Activated CD8-positive, alpha-beta memory T cell treated with anti-CD3 and anti-CD28 coated beads, Interleukin-2, amount 50 U/mL, for 24 hours (primary cell): ENCODE measurements at regions not wholly inside any gene's neighbourhood (a gene's known extent, or its start where the extent isn't known, plus 50 kb on each side); places are given as distances from the start of the nearest gene placed in this dataset.
"Not testable (repeated sequence)": the region's sequence is repeated elsewhere in the genome, so short reads cannot be mapped to it uniquely, and the experiment has no call there.

Experiments used
- DNase-seq: peaks from one replicate; pipeline ENCODE4 v3.0.0-alpha.2; 2020; ENCODE audit errors: extremely low read depth

DNA sequence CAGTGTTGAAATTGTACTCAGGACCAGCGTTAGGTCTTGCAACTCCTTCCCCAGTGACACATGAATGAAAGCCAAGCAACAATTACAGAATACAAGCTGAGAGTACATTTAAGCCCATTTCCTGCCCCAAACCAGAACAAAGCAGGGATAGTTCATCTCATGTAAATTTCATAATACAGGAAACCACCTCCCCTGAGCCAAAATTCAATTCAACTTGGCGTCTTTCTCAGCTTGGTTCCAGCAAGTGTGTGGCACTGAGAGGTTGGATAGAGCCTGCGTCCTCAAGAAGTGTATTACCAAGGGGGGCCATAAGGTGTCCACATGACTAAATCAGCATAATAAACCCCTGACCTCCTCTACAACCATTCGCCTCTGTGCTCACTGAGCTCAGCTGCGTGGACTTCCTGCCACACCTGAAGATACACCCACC lies 278.9 kb upstream of the CRY1 start:
- DNase-seq, result no peak

DNA sequence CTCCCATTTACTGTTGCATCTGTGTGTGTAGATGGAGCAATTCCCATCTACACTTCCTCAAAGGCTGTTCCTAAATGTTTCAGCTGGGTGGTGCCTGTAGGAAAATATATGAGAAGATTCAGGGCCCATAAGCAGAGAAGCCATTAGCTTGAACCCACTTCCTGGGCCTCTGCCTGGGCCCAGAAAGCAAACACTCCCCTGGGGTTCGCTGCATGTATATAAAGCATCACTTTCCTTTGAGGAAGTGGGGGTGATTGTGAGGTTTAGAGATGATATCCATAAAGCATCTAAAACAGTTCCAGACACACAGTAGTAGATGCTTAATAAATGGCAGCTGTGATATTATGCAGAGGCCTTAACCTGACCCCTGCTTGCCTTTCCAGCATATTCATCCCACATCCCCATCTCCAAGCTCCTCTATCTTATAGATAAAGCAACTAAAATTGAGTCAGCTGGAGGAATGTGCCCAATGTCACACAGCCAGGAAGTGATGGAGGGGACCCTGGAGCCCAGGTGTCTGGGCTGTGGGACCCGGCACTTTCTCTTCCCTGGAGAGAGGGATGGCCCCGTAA lies 280.0 kb upstream of the CRY1 start:
- DNase-seq, result no peak

DNA sequence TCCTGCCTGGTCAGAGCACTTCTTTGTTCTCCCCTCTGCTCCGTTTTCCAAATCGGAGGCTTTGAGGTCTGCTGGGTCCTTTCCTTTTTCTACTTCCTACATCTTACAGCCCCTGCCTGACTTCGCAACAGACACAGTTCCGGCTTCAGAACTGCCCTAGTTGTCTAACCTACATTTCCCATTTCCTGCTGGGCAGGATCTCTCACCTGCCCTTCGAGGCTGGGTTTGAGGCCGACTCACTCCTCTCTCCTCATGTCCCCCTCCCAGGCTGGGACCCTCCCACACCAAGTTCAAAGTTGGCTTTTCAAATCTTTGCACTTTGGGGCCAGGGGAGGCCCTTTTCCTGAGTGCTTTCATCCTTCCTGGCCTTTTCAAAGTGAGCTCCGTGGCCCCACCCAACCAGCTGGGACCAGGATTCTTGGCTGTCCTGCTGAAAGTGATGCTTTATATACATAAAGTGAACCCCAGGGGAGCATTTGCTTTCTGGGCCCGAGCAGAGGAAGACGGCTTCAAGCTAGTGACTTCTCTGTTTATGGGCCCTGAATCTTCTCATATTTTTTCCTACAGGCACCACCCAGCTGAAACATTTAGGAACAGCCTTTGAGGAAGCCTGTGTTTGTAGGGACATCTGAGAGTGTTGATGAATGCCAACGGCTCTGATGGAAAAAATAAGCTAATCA lies 281.0 kb upstream of the CRY1 start:
- DNase-seq, result no peak

DNA sequence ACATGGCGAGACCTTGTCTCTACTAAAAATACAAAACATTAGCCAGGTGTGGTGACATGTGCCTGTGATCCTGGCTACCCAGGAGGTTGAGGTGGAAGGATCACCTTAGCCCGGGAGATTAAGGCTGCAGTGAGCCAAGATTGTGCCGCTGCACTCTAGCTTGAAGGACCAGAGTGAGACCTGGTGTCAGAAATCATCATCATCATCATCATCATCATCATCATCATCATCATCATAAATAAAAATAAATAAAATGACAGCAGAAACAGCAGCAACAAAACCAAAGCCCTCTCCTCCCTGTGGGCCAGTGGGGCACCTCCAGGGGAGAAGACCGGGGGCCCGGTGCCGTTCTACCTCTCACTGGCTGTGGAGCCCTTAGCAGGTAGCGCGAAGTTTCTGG lies 281.9 kb upstream of the CRY1 start:
- DNase-seq, result no peak

GRCh38 chr12:107377596-107378385 lies 284.4 kb upstream of the CRY1 start:
- no peak for DNase-seq

- no peak for DNase-seq
Observed at GRCh38 chr12:107378609-107379008, 285.3 kb upstream of the CRY1 start.

DNA sequence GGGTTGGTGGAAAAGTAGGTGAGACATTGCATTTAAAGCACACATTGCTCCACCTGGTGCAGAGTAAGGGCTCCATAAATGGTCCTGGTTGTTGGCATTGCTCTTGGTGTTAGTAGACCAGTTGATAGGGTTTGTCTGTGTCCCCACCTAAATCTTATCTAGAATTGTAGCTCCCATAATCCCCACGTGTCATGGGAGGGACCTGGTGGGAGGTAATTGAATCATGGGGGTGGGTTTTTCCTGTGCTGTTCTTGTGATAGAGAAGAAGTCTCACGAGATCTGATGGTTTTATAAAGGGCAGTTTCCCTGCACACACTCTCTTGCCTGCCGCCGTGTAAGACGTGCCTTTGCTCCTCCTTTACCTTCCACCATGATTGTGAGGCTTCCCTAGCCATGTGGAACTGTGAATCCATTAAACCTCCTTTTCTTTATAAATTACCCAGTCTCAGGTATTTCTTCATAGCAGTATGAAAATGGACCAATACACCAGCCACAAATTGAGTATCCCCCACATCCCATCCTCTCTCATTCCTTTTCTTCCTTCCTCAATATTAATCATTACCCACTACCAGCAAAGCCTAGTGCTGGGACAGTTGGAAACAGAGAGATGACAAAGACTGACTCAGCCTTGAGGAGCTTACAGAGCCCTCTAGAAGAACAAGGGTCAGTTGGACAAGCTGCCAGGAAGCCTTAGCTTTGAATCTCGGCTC lies 285.9 kb upstream of the CRY1 start:
- DNase-seq, result not testable (repeated sequence)

- no peak for DNase-seq
Observed at GRCh38 chr12:107379852-107380567, 286.7 kb upstream of the CRY1 start.

- no peak for DNase-seq
Observed at GRCh38 chr12:107384645-107385044, 291.3 kb upstream of the CRY1 start.

- no peak for DNase-seq
Observed at GRCh38 chr12:107385509-107385908, 292.2 kb upstream of the CRY1 start.

GRCh38 chr12:107386569-107386968 lies 293.2 kb upstream of the CRY1 start:
- no peak for DNase-seq

GRCh38 chr12:107388263-107388662 lies 294.9 kb upstream of the CRY1 start:
- DNase-seq, result no peak

DNA sequence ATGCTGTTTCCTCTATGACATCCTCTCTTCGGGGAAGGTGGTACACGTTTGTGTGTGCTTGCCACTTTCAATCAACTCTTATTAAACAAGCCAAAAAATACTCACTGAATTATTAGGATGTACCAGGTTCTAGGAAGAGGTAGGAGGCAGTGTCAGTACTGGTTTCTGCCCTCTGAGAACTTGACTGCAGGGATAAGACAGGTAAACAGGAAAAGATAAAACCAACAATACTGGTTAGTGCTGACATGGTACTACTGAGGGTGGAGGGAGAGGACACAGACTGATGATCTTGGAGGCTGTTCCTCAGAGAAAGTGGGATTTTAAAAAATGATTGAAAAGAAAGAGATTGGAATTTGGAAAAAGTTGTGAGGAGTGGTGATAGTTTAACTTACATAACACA lies 295.2 kb upstream of the PWP1 start:
- no peak for DNase-seq

DNA sequence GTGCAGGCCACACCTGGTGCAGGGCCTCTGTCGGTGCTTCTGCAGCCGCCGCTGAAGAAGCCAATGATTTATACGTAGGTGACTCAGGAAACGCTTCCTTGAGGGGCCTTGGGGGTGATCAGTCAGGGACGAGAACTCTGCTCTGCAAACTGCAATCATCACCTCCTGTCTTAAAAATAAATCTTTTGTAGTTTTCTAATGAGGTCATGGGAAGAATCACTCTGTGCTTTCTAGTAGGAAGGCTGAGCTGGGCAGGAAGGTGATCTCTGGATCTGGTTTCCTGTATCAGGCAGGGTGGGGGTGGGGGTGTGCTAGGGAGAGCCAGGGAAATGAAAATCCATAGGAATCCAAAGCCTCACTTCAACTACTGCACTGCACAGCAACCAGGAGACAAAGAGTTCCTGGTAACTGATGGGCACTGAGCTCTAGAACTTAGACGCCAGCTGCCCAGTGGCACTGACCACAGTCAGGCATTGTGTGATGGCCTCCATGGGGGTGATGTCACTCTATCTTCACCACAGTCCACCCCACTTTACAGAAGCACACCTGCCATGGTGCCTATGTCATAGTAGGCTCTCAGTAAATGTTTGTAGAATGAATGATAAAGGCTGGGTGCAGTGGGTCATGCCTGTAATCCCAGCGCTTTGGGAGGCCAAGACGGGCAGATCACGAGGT lies 292.4 kb upstream of the PWP1 start:
- DNase-seq, result no peak

DNA sequence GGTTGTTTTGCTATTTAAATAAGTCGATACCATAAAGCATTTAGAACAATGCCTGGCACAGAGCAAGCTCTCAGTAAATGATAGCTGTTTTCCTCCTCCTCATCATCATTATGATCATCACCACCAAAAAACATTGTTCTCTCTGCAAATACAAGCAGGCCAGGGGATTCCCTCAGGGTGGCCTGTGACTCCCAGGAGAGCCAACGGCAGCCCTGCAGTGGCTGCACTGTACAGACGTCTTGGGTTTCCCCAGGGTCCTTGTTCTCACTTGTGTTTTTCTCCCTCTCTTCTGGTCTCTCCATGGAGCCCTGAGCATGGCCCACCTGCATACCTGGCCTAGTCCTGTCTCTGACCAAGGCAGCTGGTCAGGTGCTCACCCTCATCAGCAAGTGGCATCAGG lies 290.9 kb upstream of the PWP1 start:
- DNase-seq, result no peak

DNA sequence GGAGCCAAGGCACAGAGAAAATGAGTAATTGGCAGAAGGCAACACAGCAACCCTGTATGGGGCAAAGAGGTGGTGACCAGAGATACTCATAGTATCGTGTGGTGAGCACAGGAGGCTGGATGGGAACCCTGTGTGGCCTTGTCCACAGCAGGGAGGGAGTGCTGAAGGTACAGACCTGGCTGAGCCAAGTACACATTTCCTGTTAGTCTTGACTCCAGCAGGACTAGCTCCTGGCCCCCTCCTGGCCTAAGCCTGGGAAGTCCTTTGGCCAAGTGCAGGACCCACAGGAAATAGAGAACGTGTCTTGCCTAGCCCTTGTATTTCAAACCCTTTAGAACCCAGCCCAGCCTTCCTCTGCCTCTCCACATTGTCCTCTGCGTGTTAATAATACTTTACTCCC lies 289.8 kb upstream of the PWP1 start:
- DNase-seq, result no peak

GRCh38 chr12:107396991-107397390 lies 288.6 kb upstream of the PWP1 start:
- DNase-seq, result no peak

GRCh38 chr12:107397890-107398500 lies 287.6 kb upstream of the PWP1 start:
- no peak for DNase-seq

DNA sequence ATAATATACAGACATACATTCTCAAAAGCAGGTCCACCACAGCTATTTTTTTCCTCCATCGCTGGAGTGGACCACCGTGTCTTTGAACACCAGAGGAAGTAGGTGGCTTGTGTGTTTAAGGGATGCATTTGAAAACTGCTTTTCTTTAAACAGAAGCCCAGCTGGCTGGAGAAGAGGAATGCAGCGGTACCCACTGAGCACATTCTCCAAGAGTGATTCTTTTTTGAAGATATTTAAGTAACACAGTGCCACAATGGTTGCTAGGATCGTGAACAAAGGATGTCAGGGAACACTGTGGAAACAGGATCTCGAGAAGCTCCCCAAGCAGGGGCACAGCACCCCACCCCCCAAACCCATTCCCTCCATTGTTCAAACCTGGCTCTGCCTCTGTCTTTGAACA lies 286.6 kb upstream of the PWP1 start:
- DNase-seq, result no peak

- DNase-seq, result no peak
Observed at GRCh38 chr12:107400686-107401447, 284.7 kb upstream of the PWP1 start.
